Stomach (tissue), 8 donors: ENCODE measurements at regions not wholly inside any gene's neighbourhood (a gene's known extent, or its start where the extent isn't known, plus 50 kb on each side); places are given as distances from the start of the nearest gene placed in this dataset.

Source experiments
- DNase-seq, 2 donors: peaks; one replicate each; pipeline versions ENCODE4 v3.0.0 to v3.0.0-alpha.2; 2013 to 2019
- H3K27ac ChIP-seq, 5 donors: fragments of 200-600 bp in 4 of 5; sonication (generic) in 4 of 5; one replicate each; pipeline ENCODE4 v1.5.1; 2013 to 2019; ENCODE audit warnings: mild to moderate bottlenecking in 1 of 5, moderate library complexity in 1 of 5
- H3K27me3 ChIP-seq, 3 donors: fragments of 200-600 bp; sonication (generic); one replicate each; pipeline ENCODE4 v1.5.1; 2017 to 2019; ENCODE audit warnings: mixed run types in 1 of 3
- H3K36me3 ChIP-seq, 4 donors: fragments of 200-600 bp; sonication (generic); 1 replicate in 3 of 4; 2 replicates in 1 of 4; pipeline ENCODE4 v1.5.1; 2016 to 2019
- H3K4me1 ChIP-seq, 4 donors: fragments of 200-600 bp; sonication (generic); one replicate each; pipeline ENCODE4 v1.5.1; 2016 to 2019
- H3K4me3 ChIP-seq, 4 donors: fragments of 200-600 bp; sonication (generic) in 3 of 4; one replicate each; pipeline ENCODE4 v1.5.1; 2016 to 2019; ENCODE audit warnings: mild to moderate bottlenecking in 1 of 4
- H3K9me3 ChIP-seq, 4 donors: fragments of 200-600 bp; sonication (generic); one replicate each; pipeline ENCODE4 v1.5.1; 2016 to 2019
- EP300 ChIP-seq: sonication (generic); formaldehyde crosslinking; IDR thresholded peaks from one replicate; pipeline ENCODE4 v1.6.1; 2017; ENCODE audit warnings: antibody characterized with exemption
- POLR2A ChIP-seq, 4 donors: fragments of 450-650 bp; IDR thresholded peaks; one replicate each; pipeline ENCODE4 v1.6.1; 2016; ENCODE audit warnings: antibody characterized with exemption in 4 of 4, control low read depth in 2 of 4, mild to moderate bottlenecking in 1 of 4, moderate library complexity in 1 of 4
- POLR2AphosphoS5 ChIP-seq, 3 donors: sonication (generic); formaldehyde crosslinking; IDR thresholded peaks; one replicate each; pipeline ENCODE4 v1.6.1; 2016; ENCODE audit warnings: antibody characterized with exemption in 3 of 3
- WGBS, 5 donors: extraction: QIAGEN DNeasy Blood & Tissue Kit in 3 of 5; methylation state at CpG; one replicate each; pipeline versions ENCODE4 v1.1.5 to v1.1.7; 2013 to 2018; 5-methylcytosine and 5-hydroxymethylcytosine counted together
- intact Hi-C: fragments of 100-400 bp; cut with DNase I; formaldehyde crosslinking; loops from one replicate; pipeline ENCODE4 v1.15.1; 2023; ENCODE audit warnings: low total_unique reads
- TF ChIP-seq, protein P1 (sequence below), 7 experiments: fragments of 450-650 bp in 4 of 7; fragments of 200-600 bp in 3 of 7; sonication (generic) in 3 of 7; IDR thresholded peaks; one replicate each; pipeline ENCODE4 v1.5.1; 2016 to 2019; ENCODE audit warnings: antibody characterized with exemption in 7 of 7, control low read depth in 2 of 7, mild to moderate bottlenecking in 1 of 7
- donor health status: healthy with polysubstance abuse.
- donor health status: Bipolar disorder and iron deficiency.
- donor health status: healthy.

DNA sequence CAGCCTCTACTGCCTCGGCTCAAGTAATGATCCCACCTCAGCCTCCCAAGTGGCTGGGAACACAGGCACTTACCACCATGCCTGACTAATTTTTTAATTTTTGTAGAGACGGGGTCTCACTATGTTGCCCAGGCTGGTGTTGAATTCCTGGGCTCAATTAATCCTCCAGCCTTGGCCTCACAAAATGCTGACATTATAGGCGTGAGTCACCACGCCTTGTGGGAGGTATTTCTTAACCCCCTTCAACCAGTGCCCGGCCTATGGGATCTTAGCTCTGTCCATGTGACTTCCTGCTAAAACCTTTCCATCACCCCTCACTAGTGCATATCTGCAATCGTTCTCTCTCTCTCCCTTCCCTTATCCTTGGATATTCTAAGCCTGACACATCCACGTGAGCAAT lies 86.4 kb downstream of the FOXD2 start:
- peaks cover 0 to 20% (median 0%) of the 10 kb centered on the region in 3 donors for H3K27me3 ChIP-seq
- WGBS, 5 donors, result 72 to 86% (median 77%) methylated on average over 7 of the region's 7 CpGs
- TF ChIP-seq, protein P1, sequence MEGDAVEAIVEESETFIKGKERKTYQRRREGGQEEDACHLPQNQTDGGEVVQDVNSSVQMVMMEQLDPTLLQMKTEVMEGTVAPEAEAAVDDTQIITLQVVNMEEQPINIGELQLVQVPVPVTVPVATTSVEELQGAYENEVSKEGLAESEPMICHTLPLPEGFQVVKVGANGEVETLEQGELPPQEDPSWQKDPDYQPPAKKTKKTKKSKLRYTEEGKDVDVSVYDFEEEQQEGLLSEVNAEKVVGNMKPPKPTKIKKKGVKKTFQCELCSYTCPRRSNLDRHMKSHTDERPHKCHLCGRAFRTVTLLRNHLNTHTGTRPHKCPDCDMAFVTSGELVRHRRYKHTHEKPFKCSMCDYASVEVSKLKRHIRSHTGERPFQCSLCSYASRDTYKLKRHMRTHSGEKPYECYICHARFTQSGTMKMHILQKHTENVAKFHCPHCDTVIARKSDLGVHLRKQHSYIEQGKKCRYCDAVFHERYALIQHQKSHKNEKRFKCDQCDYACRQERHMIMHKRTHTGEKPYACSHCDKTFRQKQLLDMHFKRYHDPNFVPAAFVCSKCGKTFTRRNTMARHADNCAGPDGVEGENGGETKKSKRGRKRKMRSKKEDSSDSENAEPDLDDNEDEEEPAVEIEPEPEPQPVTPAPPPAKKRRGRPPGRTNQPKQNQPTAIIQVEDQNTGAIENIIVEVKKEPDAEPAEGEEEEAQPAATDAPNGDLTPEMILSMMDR (IDR thresholded peaks at IDR 0.05), result no peak
- no peak for TF ChIP-seq POLR2A (IDR thresholded peaks at IDR 0.05)
- no peak for TF ChIP-seq EP300
- TF ChIP-seq POLR2AphosphoS5 (IDR thresholded peaks at IDR 0.05), result no peak
- intact Hi-C loops, result no loop called here
- H3K4me3 ChIP-seq, result no peak overlapping the region
- H3K36me3 ChIP-seq, result no peaks in the 10 kb centered on the region
- H3K27ac ChIP-seq, result no peak overlapping the region
- DNase-seq, result no peak
- H3K9me3 ChIP-seq, result peaks cover 0 to 8% (median 6%) of the 10 kb centered on the region in 4 donors
- H3K4me1 ChIP-seq, result peaks cover 0 to 9% (median 0%) of the 10 kb centered on the region in 4 donors

DNA sequence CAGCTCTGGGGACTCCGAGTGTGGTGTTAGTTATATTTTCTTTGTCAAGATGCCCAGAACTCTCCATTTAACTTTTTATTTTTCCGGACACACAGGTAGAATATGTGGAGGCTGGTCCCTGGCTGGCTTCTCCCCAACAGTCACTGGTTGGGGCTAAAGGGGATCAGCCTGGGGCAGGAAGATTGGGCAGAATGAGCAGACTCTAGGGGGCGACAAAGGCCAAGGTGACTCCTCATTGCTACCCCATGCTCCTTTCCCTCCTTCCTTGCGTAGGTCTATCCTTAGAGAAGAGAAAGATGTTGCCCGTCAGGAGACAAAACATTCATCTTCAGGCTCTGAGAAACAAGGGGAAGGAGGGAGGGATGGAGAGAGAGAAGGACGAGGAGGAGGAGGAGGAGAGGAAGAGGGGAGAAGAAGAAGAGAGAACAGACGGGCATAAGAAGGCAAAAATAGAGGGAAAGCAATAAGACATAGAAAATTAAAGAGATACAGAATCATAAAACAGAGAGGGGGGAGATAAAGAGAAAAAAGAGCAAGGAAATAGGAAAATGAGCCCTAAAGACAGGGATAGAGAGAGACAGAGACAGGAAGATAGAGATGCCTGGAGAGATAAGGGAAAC lies 89.9 kb downstream of the FOXD2 start:
- H3K9me3 ChIP-seq, result peaks cover 0 to 15% (median 13%) of the 10 kb centered on the region in 4 donors
- TF ChIP-seq, protein P1 (IDR thresholded peaks at IDR 0.05), result peak in 4 of 7 experiments; percentile 32 to 59 (median 48)
- TF ChIP-seq POLR2AphosphoS5 (IDR thresholded peaks at IDR 0.05), result no peak
- no peak overlapping the region for H3K27ac ChIP-seq
- WGBS, 5 donors, result 42 to 57% (median 52%) methylated on average over 7 of the region's 7 CpGs
- DNase-seq, result peak; percentile 59 to 63
- intact Hi-C loops, result no loop called here
- H3K4me3 ChIP-seq, result no peak overlapping the region
- peaks cover 0 to 4% (median 1%) of the 10 kb centered on the region in 4 donors for H3K4me1 ChIP-seq
- no peaks in the 10 kb centered on the region for H3K36me3 ChIP-seq
- peaks cover 0 to 25% (median 0%) of the 10 kb centered on the region in 3 donors for H3K27me3 ChIP-seq

DNA sequence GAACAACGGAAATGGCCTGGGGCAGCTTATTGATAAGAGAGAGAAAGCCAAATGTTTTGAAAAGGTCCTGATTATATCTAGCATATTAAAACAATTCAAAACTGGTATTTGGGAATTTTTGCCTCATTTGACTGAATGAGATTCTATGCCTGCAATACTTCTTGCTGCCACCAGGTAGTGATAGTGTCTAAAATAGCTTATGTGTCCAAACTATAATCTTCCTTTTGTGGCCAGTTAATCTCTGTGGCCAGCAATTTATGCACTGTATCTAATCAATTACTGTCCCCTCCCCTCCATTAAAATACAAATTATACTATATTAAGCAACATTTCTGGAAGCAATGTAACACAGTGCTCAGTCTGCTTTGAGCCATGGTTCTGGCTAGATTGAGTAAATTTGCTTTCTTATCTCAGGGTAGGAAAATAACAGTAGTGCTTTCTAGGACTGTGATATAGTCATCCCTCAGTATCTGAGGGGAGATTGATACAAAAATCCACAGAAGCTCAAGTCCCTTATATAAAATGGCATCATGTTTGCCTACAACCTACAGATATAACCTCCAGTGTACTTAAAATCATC lies 91.8 kb downstream of the FOXD2 start:
- no peak overlapping the region for H3K4me3 ChIP-seq
- peaks cover 0 to 40% (median 11%) of the 10 kb centered on the region in 3 donors for H3K27me3 ChIP-seq
- WGBS, 5 donors, result 67 to 86% (median 70%) methylated on average over 1 of the region's 1 CpG
- DNase-seq, result no peak
- H3K36me3 ChIP-seq, result no peaks in the 10 kb centered on the region
- no peak overlapping the region for H3K27ac ChIP-seq
- intact Hi-C loops, result loop anchor here (10.0 kb wide), 1 partner anchor 185 kb away; no protein-coding TSS in a partner anchor
- TF ChIP-seq POLR2A (IDR thresholded peaks at IDR 0.05), result no peak
- TF ChIP-seq, protein P1 (IDR thresholded peaks at IDR 0.05), result peak in 3 of 7 experiments; percentile 8 to 41 (median 33)
- peaks cover 12 to 20% (median 16%) of the 10 kb centered on the region in 4 donors for H3K4me1 ChIP-seq
- H3K9me3 ChIP-seq, result peaks cover 0 to 15% (median 13%) of the 10 kb centered on the region in 4 donors

DNA sequence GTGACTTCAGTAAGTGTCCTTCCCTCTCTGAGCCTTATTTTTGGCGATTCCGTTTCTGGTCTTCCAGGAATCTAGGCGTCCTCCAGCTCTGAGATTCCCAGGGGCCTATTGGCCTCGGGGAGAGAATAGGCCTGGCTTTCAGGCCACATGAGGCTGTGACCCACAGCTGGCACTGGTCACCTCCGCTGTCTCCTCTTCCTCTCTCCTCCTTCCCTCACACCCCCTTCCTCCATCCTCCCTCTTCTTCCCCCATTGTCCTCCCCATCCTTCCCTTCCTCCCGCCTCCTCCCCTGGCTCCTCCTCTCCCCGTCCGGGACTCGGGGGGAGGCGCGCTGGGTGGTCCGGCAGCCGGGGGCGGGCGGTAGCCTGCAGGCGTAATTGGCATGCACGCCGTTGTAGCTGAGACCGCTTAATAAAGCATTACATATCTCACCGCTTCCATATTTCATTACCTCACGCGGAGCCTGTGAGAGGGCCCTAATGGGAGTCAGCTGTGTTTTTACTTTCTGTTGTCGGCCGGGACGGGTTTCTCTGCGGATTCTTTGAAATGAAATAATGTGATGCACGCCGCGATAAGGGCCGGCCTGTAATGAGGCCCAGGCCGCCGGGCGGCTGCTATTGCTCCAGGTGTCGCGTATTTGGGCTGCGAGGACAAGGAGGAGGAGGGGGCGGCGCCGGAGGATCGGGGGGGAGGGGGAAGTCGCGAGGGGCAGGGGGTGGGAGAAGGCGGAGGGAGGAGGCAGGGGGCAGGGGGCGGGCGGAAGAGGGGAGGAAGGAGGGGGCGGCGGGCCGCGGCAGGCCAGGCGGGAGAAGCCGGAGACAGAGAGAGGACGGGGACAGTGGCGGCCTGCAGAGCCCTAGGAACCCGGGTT lies 95.3 kb downstream of the FOXD2 start:
- peak overlapping the region in 3 of 5 donors; percentile 40 to 69 (median 43) for H3K27ac ChIP-seq
- peak overlapping the region; percentile 44 to 51 (median 48) for H3K4me3 ChIP-seq
- TF ChIP-seq EP300, result no peak
- no peak for TF ChIP-seq POLR2A (IDR thresholded peaks at IDR 0.05)
- TF ChIP-seq, protein P1 (IDR thresholded peaks at IDR 0.05), result no peak
- TF ChIP-seq POLR2AphosphoS5 (IDR thresholded peaks at IDR 0.05), result no peak
- intact Hi-C loops, result loop anchor here (10.0 kb wide), 1 partner anchor 182 kb away; no protein-coding TSS in a partner anchor
- WGBS, 5 donors, result 10 to 15% (median 12%) methylated on average over 43 to 54 of the region's 54 CpGs
- H3K36me3 ChIP-seq, result no peaks in the 10 kb centered on the region
- DNase-seq, result peak; percentile 35 to 90
- peaks cover 0 to 27% (median 11%) of the 10 kb centered on the region in 3 donors for H3K27me3 ChIP-seq
- H3K4me1 ChIP-seq, result peaks cover 12 to 34% (median 21%) of the 10 kb centered on the region in 4 donors
- H3K9me3 ChIP-seq, result peaks cover 0 to 13% (median 12%) of the 10 kb centered on the region in 4 donors
